HG03280 (cell line): ENCODE measurements at regions not wholly inside any gene's neighbourhood (a gene's known extent, or its start where the extent isn't known, plus 50 kb on each side); places are given as distances from the start of the nearest gene placed in this dataset.

ENCODE experiments used
- ATAC-seq: cut with Tn5 transposase; IDR thresholded peaks from one replicate; pipeline ENCODE4 v1.9.1; 2021; ENCODE audit warnings: mild to moderate bottlenecking, moderate library complexity; ENCODE audit not compliant: unreplicated experiment

DNA sequence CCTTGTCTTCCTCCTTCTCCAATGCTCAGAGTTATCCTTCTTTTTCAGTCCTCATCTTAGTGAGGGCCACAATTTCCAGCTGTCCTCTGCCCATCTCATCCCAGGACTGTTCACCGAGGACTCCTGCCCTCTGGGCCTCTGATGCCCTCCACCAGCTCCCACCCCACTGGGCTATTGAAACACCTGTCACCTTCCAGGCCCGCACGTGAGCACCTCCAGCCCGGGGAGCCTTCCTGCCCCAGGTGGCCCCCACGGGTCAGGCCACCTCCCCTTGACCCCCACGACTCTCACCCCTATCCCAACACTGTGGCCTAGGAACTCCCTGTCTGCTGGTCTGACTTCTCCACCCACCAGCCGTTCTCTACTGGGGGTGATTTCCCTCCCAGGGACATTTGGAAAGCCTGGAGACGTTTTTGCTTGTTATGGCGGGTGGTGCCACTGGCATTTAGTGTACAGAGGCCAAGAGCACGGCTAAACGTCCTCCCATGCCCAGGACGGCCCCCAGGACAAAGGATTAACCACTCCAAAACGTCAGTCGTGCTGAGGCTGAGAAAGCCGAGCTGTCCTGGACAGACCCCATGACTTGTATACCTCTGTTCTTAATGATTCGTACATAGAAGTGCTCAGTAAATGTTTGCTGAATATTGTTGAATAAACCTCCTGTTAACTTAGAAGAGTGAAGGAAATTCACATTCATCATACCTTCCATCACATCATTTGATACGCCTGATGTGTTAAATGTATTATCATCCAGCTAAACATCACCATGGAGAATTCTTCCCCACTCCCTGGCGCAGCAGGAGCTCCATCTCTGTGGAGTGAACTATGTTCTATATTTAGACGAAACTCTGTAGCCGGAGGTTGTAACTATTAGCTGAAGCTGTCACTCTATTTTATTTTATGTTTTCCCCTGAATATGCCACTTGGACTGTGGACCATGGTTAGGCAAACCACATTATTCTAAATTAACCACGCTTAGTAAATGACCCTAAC is 270.1 kb upstream of the SHH start:
- ATAC-seq: no peak

GRCh38 chr7:156080596-156080995 is 268.3 kb upstream of the SHH start:
- no peak for ATAC-seq

DNA sequence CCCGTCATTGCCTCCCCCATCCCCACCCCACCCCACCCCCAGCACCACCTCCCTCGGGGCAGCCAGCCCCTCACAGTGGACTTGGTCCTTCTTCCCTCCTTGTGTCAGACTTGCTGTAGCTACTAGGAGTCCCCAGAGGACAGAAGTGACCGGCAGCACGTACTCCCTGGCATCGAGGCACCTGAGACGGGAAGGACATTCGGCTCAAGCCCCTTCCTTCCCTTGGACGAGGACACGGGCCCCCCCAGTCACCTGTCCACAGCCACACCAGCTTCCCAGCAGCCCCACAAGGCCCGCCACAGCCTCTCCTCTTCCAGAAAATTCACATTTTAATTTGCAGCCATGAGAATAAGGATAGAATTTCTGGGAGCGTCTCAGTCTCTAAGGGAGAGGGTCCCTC is 267.8 kb upstream of the SHH start:
- ATAC-seq: no peak

- no peak for ATAC-seq
Measured at GRCh38 chr7:156079156-156079555, 266.9 kb upstream of the SHH start.

GRCh38 chr7:156074982-156075615 is 262.8 kb upstream of the SHH start:
- ATAC-seq: no peak

GRCh38 chr7:156074084-156074483 is 261.8 kb upstream of the SHH start:
- ATAC-seq: no peak

DNA sequence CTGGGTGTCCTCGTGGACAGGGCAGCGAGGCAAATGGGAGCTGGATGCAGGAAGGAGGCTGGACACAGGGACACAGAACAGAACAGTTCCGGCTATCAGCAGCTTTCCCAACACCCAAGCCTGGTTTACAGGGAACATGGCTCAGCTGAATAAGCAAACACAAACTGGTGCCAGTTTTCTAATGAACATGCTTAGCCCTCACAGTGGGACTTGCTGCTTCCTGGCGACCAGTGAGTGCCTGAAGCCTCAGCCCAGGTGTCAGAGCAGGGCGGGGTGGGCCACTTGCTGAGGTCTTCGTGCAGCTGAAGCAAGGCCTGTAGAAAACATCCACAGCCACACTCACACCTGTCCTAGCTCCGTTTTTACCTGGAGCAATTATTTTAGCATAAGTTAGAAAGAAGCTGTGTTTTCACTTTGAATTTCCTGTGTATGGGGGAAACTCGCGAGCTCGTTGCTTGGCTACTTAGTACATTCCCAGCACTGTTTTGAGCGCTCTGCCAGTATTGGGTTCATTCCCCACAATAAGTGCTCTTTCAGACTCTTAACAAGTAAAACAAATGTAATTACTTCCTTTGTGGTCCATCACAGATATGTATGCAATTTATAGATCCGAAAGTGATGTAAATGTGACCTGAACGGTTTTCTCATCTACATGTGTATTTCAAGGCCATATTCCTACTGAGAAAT is 261.2 kb upstream of the SHH start:
- no peak for ATAC-seq

- no peak for ATAC-seq
Measured at GRCh38 chr7:156071612-156072011, 259.3 kb upstream of the SHH start.

GRCh38 chr7:156069891-156070290 is 257.6 kb upstream of the SHH start:
- no peak for ATAC-seq

GRCh38 chr7:156067156-156067555 is 254.9 kb upstream of the SHH start:
- no peak for ATAC-seq

GRCh38 chr7:156065400-156065799 is 253.1 kb upstream of the SHH start:
- no peak for ATAC-seq

- no peak for ATAC-seq
Measured at GRCh38 chr7:156064971-156065386, 252.7 kb upstream of the SHH start.

DNA sequence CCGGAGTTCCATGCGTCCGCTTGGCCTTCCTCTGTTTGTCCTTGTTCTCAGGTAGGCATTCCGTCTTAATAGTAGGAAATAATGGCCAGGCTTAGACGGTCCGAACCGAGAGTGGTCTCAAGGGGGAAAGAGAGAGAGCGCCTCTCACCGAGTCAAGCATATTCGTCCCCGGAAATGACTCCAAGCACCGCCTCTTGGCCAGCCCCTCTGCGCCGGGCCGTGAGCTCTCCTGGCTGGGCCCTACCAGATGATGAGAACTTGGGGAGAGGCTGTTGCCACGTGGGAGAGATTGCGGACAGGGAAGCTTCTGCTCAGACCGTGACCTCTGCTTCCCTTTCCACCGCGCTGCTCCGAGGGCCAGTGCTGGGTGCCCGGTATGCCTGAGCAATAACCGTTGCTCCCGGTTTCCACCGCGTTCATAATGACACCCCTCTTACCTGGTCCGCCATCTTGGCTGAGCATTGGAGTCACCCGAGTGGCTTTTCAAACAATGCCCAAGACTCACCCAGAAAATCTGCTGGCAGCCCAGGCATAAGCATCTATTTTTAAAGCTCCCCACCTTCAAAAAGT is 251.1 kb upstream of the SHH start:
- ATAC-seq: no peak

- ATAC-seq: no peak
Measured at GRCh38 chr7:156062286-156062685, 250.0 kb upstream of the SHH start.

- no peak for ATAC-seq
Measured at GRCh38 chr7:156061689-156062255, 249.5 kb upstream of the SHH start.

DNA sequence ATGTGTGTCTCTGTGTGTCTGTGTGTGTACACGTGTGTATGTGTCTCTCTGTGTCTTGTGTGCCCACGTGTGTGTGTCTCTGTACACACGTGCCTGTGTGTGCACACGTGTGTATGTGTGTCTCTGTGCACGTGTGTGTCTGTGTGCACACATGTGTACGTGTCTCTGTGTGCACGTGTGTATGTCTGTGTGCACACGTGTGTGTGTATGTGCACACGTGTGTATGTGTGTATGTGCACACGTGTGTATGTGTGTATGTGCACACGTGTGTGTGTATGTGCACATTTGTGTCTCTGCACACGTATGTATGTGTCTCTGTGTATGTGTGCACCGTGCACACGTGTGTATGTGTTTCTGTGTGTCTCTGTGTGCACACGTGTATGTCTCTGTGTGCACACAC is 248.7 kb upstream of the SHH start:
- ATAC-seq: no peak

- ATAC-seq: no peak
Measured at GRCh38 chr7:156059369-156059768, 247.1 kb upstream of the SHH start.

DNA sequence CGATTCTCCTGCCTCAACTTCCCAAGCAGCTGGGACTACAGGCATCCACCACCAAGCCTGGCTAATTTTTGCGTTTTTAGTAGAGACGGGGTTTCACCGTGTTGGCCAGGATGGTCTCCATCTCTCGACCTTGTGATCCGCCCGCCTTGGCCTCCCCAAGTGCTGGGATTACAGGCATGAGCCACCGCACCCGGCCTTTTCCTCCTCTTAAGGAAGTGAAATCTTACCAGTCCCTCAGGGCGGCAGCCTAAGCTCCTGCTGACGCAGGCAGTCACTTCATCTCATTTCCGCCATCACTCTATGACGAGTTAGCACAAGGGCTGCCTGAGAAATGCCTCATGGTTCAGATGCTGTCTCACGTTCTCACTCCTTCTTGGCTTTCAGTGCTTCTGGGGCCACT is 246.0 kb upstream of the SHH start:
- ATAC-seq: no peak

- no peak for ATAC-seq
Measured at GRCh38 chr7:156056534-156056933, 244.3 kb upstream of the SHH start.

- ATAC-seq: no peak
Measured at GRCh38 chr7:156055206-156055822, 243.1 kb upstream of the SHH start.

- ATAC-seq: no peak
Measured at GRCh38 chr7:156051884-156052283, 239.6 kb upstream of the SHH start.
